GM18511 (cell line): ENCODE measurements at regions not wholly inside any gene's neighbourhood (a gene's known extent, or its start where the extent isn't known, plus 50 kb on each side); places are given as distances from the start of the nearest gene placed in this dataset.
A peak's percentile ranks its signal among the peaks of the same experiment; 100 is the strongest.

Experiments
- ATAC-seq: cut with Tn5 transposase; IDR thresholded peaks from one replicate; pipeline ENCODE4 v1.9.1; 2021; ENCODE audit warnings: mild to moderate bottlenecking, moderate library complexity; ENCODE audit not compliant: unreplicated experiment

DNA sequence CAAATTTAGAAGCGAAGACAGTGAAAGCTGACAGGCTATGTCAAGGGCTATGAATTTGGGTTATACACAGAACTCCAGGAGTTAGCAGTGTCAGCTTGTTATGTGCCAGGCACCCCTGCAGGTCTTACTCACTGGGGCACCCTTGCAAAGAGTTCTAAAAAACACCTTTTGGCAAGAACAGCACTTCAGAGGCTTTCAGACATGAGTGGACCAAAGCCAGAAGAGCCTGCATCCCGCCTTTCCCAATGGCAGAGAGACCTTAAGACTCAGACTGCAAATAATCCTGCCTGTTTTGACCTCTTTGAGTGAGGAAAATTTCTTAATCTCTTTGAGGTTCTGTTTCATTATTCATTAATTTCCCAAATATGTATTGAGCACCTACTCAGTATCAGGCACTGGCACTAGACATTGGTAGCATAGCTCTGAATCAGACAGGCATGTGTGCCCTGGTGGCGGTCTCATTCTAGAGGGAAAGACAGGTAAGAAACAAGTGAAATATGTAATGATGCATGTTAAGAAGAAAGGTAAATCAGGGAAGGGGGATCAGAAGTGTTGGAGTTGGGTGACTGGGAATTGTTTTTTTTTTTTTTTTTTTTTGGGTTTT is 280.0 kb downstream of the KBTBD8 start:
- ATAC-seq = no peak

DNA sequence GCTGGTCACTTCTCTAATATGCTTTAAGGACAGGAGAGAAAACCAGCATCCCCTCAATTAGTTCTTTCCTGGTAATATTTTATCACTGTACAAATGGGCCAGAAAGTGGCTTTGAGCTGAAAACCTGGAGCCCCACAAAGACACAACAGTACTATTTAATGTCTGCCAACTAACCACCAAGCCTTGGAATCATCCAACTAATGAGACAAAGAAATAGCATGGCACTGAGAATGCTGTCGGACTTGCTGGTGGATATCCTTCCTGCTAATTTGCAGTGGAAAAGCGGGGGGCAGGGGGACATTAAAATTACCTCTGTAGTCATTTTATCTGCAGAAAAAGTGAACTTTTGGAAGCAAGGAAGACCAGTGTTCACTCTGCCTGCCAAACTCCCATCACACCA is 288.5 kb downstream of the KBTBD8 start:
- ATAC-seq = no peak

DNA sequence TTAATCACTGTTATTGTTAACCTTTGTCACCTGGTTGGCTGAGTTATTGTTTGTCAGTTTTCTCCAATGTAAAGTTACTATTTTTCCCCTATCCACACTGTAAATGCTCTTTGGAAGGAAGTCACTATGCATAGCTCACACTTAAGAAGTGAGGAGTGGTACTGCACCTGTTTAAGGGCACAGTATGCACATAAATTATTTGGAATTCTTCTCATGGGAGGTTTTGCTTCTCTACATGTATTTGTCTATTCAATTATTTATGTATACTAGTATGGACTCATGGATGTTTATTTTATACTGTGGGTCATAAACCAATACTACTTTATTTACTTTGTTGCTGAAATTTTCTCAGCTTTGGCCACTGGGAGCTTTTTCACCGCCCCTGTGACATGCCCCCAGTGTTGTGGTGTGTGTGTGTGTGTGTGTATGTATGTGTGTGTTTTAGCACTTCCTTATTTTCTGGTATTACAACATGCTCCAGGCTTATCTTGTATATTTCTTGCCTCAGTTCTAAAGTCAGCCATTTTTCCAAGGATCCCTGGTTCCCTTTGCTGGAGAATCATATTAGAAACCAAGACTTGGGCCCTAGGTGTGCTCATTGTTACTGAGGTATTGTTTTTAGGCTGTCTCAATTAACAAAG is 290.5 kb downstream of the KBTBD8 start:
- no peak for ATAC-seq

DNA sequence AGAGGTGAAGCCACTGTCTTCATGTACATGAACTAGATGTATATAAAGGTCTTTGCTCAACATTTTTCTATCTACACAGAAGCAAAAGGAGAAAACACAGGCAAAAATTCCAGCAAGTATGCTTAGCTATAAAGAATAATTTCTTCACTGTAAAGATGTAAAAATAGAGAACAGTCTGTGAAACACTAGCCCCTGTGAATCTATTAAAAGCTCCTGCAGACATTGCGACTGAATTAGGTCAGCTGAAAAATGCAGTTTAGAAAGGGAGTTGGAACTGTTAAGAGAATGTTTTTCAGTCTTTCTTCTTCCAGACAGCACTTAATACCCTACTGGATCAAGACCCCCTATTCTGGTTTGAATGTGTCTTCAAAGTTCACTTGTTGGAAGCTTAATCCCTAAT is 291.5 kb downstream of the KBTBD8 start:
- ATAC-seq = no peak

DNA sequence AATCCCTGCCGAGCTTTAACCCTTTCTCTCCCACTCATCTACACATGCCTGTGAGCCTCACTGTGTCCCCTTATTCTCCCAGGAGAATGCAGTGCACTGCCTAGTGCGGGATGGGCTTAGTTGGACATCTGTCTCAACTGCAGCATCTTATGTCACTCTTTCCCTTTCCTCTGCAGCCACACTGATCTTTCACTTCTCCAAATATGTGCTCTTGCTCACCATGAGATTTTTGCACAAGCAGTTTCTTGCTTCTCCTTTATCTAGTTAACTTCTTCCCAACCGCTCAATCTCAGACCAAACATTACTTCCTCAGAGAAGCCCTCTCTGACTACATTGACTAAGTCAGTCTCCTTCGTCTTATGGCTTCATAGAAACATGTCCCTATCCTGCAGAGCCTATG is 292.3 kb downstream of the KBTBD8 start:
- peak; percentile 63 for ATAC-seq

DNA sequence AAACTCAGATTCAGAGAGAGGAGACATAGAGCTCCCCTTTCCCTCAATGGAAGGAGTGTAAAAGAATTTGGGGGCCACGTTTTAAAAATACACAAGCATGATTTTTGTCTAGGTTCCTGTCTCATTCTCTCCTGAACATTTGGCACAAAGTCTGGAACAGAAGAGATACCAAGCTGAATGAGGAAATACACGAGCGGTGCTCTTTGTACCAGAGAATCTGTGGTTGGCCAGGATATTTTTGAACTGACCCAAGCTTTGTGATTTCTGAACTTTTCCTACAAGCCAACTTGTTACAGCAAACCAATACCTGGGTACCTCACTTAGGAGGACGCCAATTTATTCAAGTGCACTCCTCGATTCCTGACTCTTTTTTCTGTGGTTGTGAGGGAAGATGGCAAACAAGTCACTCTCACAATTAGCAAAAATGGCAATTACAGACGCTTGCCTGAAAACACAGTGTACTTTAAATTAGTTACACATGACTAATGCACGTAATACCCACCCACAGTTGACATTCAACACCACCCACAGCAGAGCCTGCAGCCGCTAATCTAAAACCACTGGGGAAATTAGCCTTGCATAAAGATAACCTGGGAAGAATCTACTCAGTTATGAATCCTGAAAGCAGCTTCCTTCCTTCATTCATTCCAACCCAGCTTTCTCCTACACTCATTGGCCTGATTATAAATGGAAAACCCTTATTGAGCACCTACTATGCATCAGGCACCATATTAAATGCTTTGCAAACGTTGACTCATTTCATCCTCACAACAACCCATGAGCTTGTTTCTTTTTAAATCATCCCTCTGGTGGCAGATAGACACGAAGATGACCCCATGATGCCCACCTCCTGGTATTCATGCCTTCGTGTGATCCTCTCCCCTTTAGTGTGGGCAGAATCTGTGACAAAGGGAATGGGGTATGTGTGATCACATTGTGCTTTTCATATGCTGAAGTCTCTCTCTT is 293.5 kb downstream of the KBTBD8 start:
- peak; percentile 46 for ATAC-seq

DNA sequence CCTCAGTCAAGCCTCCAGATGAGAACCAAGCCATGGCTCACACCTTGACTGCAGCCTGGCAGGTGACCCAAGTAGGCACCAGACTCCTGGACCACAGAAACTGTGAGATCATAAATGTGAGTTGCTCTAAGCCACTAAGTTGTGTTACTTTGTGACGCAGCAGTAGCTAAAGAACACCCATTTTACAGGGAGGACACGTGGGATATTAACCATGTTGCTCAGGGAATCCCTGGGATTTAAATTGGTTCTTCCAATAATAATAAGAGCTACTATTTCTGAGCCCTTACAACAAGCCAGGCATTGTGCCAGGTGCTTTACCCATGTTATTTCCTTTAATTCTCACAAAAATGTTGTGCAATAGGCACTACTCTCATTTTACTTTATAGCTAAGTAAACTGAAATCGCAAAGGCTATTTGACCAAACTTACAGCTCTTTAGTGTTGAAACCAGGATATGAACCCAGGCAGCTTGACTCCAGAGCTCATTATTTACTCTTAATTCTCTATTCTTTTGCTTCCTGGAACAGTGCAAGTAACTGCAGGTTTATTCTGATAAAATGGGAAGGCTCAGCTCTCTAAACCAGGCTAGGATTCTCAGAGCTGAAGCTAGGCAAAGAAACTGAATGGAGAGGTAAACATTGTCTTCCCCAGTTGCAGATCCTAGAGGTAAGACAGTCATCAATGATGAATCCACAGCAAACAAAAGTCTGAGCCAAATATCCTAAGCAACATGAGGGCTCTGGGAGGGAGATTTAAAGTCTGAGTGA is 294.4 kb downstream of the KBTBD8 start:
- ATAC-seq = no peak

DNA sequence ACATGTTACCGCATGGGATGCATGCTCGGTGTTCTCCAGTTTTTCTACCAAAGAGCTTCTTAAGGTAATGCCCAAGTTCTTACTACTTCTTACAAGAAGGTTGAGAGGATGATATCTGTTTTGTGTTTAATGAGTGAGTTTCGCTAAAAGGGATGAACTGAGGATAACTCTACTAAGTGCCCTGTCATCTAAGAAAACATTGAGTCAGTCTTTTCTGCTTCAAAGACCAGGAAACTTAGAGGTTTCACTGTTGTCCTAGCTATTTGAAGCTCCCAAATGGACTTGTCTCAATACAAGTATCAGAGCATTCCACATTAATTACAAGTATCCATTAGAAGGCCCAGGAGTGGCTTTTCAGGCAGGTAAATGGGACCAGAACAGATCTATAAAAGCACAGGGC is 296.2 kb downstream of the KBTBD8 start:
- ATAC-seq = no peak

DNA sequence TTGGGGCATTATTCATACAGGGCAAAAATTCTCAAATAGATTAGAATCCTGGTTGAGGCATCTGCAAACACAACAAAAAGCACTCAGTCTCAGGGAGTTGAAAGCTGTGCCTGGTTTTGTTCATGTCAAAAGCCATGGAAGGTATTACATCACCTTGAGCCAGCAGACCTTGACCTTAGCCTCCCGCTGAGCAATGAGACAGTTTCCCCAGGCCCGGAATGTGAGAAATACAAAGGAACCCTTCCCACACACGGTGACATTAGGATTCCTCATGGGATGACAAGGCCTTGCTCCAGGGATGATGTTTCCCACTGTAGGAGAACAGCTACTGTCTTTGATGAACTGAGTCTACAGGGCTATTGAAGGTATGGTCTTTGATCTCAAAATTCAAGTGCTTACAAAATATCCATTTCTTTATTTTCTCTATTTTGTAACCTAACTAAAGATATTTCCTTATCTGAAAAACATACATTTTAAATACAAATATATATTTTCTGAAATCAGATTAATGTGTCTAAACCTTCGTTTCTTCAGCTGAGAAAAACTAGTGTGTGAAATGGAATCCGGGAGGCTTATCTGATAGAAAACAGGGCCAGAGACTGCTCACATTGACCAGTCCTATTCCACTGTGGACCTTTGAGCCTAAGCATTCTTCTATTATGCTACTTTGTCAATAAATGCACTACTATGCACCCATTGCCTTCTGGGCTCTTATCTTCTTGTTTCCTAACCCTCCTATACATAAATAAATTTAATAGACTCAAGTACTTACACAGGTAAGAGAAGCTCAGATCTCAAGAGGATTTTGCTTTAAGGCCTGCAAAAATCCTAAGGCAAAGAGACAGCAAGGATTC is 298.2 kb downstream of the KBTBD8 start:
- ATAC-seq = no peak

DNA sequence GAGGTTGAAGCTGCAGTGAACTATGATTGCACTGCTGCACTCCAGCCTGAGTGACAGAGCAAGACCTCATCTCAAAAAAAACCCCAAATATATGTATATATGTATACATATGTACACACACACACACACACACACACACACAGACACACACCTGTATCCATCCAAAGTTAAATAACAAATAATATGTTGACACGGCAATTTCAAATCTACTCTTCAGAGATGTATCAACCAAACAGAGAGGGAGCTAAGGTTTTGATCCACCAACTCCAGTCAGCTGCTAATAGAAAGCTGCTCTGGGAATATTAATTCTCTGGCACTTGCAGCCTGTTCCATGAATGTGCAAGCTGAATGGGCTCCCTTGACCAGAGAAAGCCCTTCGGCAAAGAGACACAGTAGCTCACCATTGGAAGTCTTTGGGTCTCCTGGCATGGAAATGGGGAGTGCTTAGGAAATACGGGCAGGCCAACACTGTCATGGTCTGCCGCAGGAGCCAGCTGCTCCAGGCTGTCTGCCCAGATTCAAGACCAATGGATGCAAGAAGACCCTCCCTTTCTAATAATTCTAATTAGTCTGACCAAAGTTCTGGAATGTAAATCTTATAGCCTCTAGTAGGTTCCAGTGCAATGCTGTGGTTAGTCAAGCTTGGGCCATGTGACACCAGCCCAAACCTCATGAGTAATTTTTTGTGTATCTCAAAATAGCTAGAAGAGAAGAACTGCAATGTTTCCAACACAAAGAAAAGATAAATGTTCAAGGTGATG is 299.8 kb downstream of the KBTBD8 start:
- no peak for ATAC-seq

DNA sequence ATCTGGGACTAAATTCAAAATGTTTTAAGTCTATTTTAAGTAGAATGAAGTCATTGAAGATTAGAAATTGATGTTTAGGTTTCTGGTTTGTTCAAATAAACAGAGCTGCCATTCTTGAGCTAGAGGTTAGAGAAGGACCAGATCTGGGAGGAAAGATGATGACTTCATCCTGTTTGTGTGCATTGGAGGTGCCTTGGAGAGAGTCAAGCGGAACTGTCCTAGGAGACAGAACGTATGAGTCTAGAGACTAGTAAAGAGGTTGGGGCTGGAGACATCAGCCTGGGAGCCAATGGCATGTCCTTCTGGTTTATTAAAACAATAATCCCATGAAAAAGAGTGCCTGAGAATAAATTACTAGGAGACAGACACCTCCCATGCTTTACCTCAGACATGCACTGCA is 303.4 kb downstream of the KBTBD8 start:
- no peak for ATAC-seq

DNA sequence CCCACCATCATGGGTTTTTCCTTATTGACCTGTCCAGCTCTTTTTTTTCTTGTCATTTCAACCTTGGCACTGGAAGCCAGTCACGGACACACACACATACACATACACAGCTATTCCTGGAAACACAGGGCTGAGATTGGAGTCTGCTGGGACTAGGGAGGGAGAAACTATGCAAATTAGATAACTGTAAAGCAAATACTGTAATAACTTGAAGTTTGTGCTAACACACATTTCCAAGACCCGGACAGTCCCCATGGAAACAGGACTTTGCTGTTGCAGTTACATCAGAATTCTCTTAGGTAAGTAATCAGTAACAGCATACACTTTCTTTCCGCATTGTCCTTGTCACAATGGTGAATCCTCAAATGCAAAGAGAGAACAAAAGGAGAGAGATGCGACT is 304.4 kb downstream of the KBTBD8 start:
- no peak for ATAC-seq

DNA sequence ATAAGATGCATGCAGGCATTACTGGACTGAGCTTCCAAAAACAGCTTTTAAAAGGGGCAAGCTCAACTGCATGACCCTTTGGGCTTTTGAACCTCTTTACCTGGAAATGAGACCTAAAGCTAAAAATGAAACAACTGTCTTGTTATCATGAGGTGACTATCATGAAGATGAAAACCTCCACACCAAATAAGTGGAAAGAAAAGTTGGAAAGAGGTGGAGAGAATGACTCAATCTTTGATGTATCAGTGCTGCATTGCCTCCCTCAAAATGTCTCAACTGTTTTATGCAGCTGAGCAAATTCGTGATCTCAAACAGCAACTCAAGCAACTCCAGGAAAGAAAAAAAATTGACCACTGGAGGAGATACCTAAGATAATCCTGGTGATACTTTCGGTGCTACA is 307.1 kb downstream of the KBTBD8 start:
- no peak for ATAC-seq

DNA sequence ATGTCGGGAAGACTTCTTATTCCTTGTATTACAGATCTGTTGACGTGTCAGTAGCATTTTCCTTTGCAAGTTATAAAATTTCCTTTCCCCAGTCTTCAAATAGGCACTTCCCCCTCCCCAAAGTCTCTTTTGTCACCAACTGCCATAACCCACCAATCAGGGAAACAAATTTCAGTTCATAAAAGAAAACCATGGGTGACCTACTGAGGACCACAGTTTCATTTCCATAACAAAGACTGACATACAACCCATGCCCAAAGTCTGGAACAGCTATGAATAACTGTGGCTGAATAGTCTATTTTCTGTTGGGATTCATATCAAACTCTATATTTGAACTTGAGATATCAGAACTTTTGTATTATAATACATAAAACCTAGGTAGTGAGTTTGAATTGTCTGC is 307.8 kb downstream of the KBTBD8 start:
- no peak for ATAC-seq

DNA sequence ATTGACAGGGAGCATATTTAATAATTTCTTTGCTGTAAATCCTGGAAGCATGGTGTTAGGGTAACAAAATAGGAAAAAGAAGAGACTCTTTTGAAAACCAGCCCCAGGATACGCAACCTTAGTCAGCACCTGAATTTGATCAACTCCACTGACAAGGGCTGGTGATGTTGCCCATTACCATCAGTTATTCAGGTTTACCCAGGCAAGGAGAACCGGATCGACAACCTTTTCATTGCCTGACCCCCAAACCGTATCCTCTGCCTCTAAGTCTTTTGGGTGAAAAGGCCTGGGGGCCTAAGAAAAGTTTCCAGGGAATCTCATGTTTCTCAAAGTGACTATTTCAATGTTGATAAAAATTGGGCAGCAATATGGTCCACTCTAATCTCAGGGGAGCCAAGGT is 313.3 kb downstream of the KBTBD8 start:
- no peak for ATAC-seq

DNA sequence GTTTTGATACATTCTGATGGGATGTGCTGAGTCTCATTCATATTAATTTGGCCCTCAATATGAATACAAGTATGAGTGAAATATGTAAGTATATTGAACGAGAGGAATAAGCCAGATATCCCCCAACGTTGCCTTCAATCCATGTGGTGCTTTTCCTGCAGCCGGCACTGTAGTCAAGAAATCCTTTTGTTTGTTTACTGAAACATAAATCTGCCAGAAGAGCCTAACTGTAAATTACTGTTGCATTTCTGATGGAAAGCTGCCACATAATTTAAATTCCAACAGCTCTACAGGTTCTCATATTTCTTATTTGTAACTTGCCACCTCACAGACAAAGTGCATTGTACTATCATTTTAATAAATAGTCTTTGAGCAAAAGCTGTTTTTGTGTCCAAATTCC is 314.0 kb downstream of the KBTBD8 start:
- no peak for ATAC-seq

DNA sequence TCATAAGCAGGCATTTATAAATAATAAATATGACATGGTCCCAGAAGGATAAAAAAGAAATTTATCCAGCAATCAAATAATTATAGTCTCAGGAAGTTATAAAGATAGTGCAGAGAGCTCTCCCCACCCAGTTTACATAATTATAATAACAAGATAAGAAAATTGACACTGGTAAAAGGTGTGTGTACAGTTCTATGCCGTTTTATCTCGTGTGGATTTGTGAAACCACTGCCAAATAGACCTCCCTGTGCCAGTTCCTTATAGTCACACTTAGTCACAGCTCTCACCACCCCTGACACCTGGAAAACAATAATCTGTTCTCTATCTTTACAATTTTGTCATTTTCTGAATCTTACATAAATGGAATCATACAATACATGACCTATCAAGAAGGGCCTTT is 320.1 kb downstream of the KBTBD8 start:
- no peak for ATAC-seq

DNA sequence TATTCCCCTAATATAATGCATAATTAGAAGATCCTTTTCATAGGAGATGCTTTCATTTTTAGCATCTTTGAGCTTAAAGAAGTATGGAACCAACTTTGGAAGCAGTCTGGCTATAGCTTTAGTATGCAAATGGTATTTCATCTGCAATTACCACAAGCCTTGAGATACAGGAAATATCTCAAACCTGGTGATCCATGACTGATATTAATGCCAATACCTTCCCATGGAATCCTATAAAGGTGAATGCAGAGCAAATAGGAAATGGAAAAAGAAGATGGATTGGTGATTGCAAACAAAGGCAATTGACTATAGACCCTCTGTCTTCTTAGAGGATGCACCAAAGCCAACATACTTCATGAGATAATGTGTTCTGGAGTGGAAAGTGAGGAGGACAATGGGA is 326.4 kb downstream of the KBTBD8 start:
- no peak for ATAC-seq
